ENCODE measurements at regions not wholly inside any gene's neighbourhood (a gene's known extent, or its start where the extent isn't known, plus 50 kb on each side); places are given as distances from the start of the nearest gene placed in this dataset.

DNA sequence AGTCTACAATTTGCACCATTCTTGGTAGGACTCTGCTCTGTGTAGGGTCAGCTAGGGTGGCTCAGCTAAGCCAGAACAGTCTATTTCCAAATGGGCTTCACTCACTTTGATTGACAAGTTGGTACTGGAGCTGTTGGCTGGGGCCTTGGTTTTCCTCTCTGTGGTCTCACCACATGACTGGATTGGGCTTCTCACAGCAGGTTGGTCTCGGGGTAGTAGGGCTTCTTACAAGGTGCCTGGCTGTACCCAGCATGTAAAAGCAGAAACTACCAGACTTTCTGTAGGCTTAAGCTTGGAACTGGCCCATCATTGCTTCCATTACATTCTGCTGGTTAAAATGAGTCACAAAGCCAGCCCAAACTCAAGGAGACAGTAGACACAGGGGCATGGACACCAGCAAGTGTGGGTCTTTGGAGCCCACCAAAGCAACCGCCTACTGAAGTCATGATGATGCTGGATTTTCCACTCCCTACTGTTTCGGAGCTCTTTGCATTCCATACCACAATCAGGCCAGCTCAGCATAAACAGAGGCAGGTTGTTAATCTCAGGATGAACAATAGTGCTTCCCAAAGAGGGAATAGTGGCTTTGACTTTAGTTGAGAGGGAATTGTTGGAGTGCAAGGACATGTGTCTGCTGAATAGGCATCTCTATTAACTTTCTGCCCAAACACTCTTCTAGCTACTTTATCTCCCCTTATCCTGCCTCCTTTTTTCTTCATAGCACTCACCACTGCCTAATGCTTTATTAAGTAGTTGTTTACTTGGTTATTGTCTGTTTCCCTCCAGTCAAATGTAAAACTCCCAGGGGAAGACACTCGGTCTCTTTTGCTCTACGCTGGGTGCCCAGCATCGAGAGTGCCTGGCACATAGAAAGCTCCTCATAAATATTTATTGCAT is 78.0 kb upstream of the RARB start:
- no peak for DNase-seq (ENCODE audit: low spot score)

DNA sequence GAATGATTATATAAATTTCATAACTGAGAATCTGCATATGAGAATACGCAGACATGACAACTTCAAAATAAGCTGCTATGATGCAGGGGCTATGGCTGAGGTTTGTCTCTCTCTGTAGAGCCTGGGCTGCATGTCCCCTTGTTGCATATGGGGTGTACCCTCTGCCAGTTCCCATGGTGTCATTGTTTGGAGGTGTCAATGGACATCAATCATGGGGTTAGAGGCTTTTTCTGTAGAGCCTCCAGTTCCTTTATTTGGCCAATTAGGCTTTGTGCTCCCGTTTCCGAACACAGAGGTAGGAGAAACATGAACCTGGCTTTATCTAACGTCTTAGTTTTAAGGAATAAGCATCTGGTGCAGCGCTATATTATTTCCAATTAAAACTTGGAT is 77.3 kb upstream of the RARB start:
- DNase-seq (ENCODE audit: low spot score): no peak

DNA sequence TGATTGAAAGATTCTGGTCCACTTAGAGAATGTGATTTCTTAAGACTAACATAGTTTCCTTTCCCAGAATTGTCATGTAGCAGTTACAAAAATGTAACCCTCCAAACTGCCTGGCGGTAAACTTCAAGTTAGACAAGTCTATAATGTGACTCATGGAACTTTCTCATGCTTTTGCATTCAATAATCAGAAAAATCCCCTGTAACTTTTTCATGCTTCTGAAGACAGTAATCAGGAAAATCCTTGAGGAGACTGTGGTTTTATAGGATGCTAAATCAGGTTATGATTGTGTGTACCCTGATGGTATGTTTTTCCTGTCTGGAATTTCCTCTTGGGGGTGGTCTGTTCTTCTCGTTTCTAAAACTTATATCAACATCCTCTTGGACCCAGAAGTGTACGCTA is 74.0 kb upstream of the RARB start:
- no peak for DNase-seq (ENCODE audit: low spot score)

DNA sequence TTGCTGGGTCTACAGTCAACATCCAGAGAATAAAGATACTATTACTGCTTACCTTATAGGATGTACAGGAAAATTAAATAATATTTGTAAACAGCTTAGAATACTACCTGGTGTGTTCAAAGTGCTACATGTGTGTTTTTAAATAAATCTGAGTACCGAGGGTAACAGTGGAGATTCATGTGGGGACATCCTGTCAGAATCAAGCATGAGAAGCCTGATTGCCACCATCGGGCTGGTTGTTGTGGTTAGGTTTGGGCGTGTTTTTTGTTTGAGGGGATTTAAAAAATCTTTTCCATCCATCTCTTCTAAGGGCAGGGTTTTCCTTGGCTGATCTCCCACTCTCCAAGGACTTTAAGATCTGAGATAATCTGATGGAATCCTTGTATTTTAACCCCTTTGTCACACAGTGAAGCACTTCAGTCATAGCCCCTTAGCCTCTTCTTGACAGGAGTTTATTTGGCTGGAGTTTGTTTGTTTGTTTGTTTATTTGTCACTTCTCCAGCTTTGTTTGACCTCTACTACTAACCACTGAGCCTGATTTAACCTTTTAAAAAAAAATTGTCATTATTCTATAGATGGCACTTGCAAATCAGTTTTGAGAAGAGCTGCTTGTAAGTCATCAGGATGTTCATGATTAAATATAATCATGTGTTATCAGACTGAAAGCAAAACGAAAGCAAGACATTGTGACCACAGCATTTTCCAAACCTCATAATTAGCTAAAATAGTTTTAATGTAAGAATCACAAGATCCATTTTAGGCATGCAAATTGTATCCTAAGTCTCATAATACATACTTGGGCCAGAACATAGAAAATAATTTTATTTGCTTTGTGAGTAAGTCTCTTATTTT is 72.8 kb upstream of the RARB start:
- DNase-seq (ENCODE audit: low spot score): no peak

DNA sequence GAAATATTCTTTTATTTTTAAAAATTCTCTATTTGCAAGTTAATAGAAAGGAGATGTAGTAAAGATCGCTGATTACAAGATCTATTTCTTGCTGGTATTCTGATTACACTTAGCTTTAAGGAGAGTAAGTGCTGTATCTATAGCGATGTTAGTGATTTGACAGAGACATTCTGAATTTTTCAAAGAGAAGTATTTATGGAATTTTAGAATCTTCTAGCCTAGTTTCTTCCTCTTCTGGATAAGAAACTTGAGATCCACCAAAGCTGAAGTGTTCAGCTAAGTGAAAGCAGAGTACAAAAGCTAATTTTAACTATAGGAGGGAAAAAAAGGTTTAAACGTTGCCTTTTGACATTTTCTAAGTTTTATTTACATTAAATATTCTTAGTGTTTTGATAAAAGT is 72.1 kb upstream of the RARB start:
- DNase-seq (ENCODE audit: low spot score): no peak

DNA sequence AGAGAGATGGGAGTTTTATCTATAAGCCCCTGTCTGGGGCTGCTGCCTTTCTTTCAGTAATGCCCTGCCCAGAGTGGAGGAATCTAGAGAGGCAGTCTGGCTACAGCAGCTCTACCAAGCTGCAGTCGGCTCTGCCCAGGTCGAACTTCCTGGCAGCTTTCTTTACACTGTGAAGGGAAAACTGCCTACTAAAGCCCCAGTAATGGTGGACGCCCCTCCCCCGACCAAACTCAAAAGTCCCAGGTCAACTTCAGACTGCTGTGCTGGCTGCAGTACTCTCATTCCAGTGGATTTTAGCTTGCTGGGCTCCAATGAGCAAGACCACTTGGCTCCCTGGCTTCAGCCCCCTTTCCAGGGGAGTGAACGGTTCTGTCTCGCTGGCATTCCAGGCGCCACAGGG is 65.9 kb upstream of the RARB start:
- no peak for DNase-seq (ENCODE audit: low spot score)

DNA sequence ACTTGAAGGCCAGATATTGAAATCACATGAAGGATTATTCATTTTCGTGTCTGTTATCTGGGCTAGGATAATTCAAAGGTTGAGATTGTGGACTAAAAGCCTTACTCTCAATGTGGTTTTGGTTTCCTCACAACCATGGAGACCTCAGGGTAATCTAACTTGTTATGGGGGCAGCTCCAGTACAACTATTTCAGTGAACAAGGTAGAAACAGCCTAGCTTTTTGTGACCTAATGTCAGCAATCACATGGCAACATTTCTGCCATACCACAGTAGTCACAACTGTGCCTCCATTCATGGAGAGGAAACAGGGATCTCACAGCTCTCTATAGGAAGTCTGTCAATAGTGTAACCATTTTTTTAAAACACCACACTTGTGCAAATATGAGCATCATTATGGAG is 62.4 kb upstream of the RARB start:
- DNase-seq (ENCODE audit: low spot score): no peak

DNA sequence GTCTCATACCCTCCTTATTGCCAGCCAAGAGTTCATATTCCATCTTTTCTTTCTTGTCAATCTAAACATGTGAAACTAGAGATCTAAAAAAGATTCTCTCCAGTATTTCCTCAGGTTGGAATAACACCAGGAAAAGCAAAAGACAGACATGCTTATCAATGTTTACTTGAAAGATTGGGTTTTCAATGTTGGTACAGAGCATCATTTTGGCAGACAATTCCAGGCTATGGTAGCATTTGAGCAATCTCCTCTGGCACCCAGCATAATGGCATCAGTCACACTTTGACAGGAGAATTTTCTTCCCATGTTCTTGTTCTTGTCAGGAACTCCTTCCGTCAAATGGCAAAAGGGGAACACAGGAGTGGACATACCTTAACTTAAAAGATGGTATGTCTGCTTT is 61.0 kb upstream of the RARB start:
- no peak for DNase-seq (ENCODE audit: low spot score)

DNA sequence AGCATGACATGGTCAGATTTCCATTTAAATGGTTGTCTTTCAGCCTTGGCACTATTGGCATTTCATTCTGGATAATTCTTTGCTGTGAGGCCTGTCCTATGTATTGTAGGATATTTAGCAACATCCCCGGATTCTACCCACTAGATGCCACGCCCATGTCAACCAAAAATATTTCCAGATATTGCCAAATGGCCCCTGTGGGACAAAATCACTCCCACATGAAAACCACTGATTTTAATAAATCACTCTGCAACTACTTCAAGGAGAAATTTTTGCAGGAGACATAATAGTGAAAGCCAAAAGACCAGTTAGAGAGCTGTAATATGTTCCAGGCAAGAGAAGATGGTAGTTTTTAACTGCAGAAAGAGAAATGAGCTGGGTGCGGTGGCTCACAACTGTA is 55.9 kb upstream of the RARB start:
- DNase-seq (ENCODE audit: low spot score): no peak

DNA sequence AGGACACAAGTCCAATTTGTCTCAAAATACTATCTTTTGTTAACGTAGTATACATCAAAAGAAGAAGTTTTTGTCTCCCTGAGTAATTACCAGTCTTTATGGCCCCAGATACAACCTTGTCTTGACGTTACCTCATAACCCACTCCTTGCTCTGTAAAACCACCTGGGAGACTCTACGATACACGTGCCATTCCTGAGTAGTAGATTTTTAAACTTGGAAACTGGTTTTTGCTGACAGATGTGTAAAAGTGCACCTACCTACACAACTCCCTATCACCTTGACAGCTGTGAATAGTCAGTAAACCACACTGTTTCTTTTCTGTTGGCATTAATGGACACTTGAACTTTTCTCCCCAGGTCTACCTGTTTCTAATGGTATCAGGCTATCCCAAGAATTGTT is 51.7 kb upstream of the RARB start:
- no peak for DNase-seq (ENCODE audit: low spot score)

DNA sequence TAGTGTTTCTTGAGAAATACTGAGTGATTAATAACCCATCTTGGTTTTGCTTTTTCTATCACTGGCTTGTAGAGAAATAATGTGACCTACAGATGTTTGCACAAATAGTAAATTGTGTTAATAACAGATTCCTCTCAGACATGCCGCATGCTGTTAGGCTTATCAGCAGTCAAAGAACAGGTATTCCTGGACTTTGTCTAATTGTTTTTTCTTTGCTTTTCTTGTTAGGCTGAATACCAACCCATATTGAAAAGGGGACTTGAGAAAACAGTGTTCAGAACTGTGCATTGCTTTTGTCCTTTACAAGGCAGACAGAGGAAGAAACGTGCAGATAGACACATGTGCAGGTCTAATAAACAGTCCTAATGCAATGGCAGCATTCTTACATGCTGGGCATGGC is 51.0 kb upstream of the RARB start:
- DNase-seq (ENCODE audit: low spot score): no peak

Small RNAs in the stretch of these regions (small RNA-seq; reads per million reads assigned to genes)
- 0 to 0.18 reads per million in 2 experiments for gene RN7SL216P
- 0 reads per million in 2 experiments for gene RNA5SP125
- 0 to 0.03 reads per million in 2 experiments for gene RNA5SP126
